Thyroid gland (tissue), 4 donors: ENCODE measurements at regions not wholly inside any gene's neighbourhood (a gene's known extent, or its start where the extent isn't known, plus 50 kb on each side); places are given as distances from the start of the nearest gene placed in this dataset.

Experiments used
- POLR2A ChIP-seq, 2 donors: fragments of 450-650 bp; IDR thresholded peaks; one replicate each; pipeline ENCODE4 v1.6.1; 2017; ENCODE audit warnings: antibody characterized with exemption in 2 of 2, mild to moderate bottlenecking in 2 of 2, moderate library complexity in 1 of 2
- TF ChIP-seq, protein P1 (sequence below), 6 experiments: fragments of 200-600 bp in 3 of 6; fragments of 450-650 bp in 3 of 6; sonication (generic) in 3 of 6; IDR thresholded peaks; one replicate each; pipeline ENCODE4 v1.5.1; 2016 to 2019; ENCODE audit warnings: antibody characterized with exemption in 6 of 6, mild to moderate bottlenecking in 2 of 6, inconsistent platforms in 1 of 6, moderate library complexity in 1 of 6

DNA sequence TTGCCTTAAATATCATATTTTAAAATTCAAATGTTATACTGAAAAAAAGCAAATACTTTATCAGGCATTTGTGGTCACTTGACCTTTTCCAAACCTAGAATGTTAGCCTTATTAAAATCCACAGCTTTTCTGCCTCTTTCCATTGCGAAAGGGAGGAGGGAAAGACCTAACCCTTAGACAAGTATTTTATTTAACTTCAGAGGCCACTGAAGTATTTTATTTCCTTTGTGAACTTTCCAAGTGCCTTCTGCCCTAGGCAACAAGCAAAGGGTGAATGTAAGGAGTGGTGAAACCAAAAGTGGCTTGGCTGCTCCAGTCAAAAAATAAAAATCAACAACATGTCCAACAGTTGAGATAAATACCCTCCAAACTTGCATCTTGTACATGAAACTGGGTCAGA, 376.1 kb downstream of the EFNA5 start:
- TF ChIP-seq, protein P1, sequence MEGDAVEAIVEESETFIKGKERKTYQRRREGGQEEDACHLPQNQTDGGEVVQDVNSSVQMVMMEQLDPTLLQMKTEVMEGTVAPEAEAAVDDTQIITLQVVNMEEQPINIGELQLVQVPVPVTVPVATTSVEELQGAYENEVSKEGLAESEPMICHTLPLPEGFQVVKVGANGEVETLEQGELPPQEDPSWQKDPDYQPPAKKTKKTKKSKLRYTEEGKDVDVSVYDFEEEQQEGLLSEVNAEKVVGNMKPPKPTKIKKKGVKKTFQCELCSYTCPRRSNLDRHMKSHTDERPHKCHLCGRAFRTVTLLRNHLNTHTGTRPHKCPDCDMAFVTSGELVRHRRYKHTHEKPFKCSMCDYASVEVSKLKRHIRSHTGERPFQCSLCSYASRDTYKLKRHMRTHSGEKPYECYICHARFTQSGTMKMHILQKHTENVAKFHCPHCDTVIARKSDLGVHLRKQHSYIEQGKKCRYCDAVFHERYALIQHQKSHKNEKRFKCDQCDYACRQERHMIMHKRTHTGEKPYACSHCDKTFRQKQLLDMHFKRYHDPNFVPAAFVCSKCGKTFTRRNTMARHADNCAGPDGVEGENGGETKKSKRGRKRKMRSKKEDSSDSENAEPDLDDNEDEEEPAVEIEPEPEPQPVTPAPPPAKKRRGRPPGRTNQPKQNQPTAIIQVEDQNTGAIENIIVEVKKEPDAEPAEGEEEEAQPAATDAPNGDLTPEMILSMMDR (IDR thresholded peaks at IDR 0.05) = no peak
- no peak for TF ChIP-seq POLR2A (IDR thresholded peaks at IDR 0.05)
